Mesenteric fat pad (tissue), 1 donor: ENCODE measurements at regions not wholly inside any gene's neighbourhood (a gene's known extent, or its start where the extent isn't known, plus 50 kb on each side); places are given as distances from the start of the nearest gene placed in this dataset.
"Not testable (repeated sequence)": the region's sequence is repeated elsewhere in the genome, so short reads cannot be mapped to it uniquely, and the experiment has no call there.

ENCODE experiments used
- DNase-seq: peaks from one replicate; pipeline ENCODE4 v3.0.0-alpha.2; 2020; ENCODE audit warnings: low spot score
- donor health status: DM: yes; HTN: yes; CAD: no.

GRCh38 chr2:237214963-237215362, 129.3 kb downstream of the COPS8 start:
- DNase-seq, result no peak

- DNase-seq, result no peak
Observed at GRCh38 chr2:237217995-237218616, 132.4 kb downstream of the COPS8 start.

DNA sequence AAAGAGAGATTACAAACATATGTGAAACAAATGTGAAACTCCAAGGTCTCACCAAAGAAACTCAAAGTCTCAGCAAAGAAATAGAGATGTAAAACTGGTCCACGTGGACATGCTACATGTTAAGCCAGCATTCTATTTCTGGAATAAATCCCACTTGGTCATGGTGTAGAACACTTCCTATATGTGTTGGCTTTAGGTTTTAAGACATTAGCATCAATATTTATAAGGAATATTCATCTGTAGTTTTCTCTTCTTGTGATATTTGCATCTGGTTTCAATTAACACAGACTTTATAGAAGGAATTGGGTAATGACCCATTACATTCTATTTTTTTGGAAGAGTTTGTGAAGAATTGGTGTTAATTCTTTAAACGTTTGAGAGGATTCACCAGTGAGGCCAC, 133.1 kb downstream of the COPS8 start:
- DNase-seq, result no peak

DNA sequence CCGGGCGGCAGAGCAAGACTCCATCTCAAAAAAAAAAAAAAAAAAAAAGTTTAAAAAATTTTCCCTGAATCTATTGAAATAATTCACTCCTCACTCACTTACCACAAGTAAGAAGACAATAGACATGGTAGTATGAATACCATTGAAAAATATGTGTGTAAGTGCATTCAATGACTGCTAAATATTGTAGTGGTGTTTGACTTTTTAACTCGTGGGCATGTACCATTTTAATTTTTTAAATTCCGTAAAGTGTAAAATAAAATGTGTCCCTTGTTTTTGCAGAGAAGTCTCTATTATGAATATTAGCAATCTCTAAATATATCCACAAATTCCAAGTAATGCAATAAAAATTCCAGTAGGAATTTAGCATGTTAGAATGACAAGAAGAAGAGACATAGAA, 134.1 kb downstream of the COPS8 start:
- DNase-seq, result no peak

DNA sequence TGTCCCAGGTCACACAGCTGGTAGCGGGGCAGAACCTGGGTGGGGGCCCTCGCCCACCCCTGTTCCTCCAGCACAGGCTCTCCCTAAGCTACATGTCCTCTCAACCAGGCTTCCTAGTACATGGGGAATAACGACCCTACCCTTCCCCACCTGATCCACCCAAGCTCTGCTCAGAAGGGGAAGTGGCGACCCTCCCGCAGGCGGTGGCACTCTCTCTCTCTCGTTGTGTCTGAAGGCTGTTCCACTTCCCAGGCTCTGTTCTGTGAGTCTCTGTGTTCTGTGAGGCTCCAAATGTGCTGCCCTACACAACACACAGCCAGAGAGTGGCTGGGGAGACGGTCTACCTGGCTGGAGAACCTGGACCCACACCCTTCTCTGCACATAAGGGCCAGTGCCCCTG, 135.8 kb downstream of the COPS8 start:
- no peak for DNase-seq

- no peak for DNase-seq
Observed at GRCh38 chr2:237222178-237222577, 136.5 kb downstream of the COPS8 start.

DNA sequence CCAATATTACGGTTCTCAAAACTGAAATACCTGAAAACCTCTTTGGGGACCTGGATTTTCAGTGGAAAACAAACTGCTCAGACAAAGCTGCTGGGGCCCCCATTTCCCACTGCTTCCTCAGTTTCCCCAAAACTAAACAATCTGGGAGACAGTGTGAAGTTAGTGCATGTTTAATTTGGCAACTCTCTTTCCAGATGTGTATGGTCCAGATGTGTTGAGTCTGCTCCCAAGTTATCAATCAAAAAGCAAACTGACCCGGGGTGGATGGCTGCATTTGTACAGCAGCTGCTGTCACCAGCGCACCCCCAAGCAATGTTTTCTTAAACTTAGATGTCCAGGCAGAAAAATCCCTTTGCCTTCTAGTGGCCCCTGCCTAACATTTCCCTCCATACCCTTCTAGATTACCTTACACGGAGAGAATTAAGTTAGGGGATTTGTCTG, 136.9 kb downstream of the COPS8 start:
- no peak for DNase-seq

DNA sequence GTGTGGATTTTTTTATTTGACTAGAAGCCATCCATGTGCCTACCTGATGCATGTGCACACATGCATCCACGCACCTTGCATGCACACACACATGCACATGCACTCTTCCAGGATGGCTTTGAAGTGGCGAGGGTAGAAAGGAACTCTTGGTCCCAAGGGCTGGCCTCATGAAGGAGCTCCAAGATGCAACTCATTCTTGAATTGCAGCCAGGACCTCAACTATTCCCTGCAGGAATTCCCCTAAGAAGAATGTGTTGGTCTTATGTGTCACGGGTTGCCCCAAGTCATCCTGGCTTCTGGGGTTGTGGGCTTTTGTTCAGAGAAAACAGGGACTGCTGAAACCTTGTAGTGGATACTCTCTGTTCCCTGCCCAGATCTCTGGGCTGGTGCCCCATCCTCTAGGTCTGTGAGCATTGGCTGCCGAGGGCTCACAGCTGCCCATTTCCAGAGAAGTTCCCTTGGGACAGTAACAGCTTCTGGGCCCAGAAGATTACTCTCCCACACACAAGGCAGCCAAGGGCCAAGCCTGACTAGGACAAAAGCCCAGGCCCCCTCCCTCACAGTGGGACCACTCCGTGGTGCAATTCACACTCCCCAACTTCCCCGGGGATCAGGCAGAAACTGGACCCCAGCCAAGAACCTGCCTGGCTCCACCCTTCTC, 137.6 kb downstream of the COPS8 start:
- no peak for DNase-seq

DNA sequence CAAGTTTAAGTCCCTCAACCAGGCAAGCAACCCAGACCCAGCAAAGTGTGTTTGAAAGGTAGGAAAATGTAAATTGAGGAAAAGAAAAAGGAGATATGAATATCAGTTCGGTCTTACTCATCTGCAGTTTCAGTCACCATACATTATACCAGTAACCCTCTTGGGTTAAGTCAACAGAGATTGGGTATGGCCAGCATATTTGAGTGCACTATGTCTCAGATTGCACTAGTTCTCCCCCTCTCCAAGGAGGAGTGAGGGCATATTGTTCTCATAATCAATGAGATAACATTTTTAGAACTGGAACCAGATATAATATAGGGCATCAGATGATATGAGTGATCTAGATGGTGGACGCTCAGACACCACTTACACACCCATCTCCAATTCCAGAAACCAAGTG, 141.5 kb downstream of the COPS8 start:
- no peak for DNase-seq

DNA sequence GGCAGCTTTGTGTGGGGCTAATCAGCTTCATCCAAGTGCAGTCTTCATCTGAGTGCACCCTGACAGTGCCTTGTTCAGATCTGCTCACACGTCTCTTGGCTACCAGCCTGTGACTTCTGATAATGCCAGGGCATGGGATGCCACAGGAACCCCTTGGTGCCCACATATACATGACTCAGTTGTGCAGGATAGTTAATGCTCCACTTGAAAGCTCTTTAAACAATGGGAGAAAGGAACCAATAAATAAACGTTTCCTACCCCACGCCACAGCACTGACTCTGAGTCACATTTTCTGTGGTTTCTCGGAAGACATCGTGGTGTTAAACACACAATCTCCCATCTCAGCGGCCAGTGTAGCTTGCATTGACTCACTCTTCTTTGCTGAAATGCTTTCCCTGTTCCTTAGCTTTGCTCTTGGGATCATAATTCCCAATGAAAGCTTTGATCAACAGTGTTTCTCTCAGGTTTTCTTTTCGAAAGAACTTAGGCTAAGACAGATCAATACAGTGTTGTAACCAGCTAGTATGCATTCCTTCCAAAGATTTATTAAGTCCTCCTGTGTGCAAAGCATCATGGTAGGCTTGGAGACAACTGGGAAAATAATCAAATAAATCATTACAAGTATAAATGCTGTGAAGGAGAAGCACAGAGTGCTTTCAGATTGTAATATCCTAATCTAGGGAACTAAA, 142.0 kb downstream of the COPS8 start:
- DNase-seq, result no peak

GRCh38 chr2:237228281-237228625, 142.6 kb downstream of the COPS8 start:
- DNase-seq, result no peak

DNA sequence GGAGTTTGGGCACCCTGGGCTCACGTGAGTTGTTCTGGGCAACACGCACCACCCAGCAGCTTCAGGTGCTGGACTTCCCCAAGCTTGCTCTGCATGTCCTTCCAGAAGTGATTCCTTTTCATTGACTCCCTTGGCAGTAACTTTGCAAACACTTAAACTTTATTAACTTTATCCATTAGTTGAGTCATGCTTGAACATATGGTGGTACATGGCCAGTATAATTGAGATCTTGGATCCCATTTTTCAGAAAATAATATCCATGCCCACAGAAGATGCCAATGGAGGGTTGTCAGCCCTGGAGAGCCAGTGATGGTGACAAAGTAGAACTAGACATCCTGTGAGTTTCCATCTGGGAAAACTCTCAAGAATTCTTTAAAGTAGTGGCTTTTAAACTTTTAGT, 144.2 kb downstream of the COPS8 start:
- no peak for DNase-seq

GRCh38 chr2:237230355-237230754, 144.7 kb downstream of the COPS8 start:
- DNase-seq, result no peak

DNA sequence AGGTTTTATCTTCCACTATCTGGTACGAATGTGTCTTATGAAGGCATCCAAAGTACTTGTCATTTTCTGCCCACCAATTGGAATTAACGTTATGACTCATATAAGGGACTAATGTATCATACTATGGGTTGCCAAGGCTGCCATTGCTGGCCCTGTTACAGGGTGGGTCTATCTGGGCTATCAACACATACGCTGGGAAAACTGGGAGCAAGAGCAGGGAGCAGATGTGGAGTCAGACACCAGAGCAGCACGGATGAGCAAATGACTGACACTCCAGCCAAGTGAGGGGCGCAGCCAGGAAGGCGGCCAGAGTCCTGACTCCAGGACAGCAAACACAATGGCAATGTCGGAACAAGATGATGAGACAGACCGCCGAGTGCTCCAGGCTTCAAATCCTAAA, 145.9 kb downstream of the COPS8 start:
- no peak for DNase-seq

GRCh38 chr2:237232166-237232565, 146.5 kb downstream of the COPS8 start:
- no peak for DNase-seq

GRCh38 chr2:237234268-237234667, 148.6 kb downstream of the COPS8 start:
- no peak for DNase-seq

DNA sequence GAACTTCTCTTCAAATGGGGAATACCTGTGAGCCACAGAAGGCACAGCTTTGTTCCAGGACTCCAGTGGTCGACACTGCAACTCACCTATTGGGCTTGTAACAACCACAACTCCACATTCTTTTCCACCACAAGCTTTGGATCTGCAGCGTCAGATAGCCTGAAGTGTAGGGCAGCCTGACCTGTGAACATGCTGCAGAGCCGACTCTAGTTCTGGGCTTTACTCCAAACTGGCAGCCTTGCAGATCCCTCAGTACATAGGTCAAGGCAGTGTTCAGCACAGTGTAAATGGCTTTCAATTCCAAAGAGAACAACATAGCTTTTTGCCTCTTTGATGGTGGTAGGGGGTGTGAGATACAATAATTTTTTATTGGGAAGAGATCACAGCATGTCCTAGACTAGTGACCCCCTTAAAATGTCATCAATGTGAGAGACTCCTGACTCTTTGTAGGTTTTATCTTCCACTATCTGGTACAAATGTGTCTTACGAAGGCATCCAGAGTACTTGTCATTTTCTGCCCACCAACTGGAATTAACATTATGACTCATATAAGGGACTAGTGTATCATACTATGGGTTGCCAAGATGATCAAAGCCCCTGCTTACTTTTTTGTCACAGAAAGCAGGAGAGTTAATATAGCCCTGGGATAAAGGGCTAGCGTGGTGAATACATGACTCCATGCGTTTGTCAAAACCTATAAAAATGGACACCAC, 149.8 kb downstream of the COPS8 start:
- no peak for DNase-seq

DNA sequence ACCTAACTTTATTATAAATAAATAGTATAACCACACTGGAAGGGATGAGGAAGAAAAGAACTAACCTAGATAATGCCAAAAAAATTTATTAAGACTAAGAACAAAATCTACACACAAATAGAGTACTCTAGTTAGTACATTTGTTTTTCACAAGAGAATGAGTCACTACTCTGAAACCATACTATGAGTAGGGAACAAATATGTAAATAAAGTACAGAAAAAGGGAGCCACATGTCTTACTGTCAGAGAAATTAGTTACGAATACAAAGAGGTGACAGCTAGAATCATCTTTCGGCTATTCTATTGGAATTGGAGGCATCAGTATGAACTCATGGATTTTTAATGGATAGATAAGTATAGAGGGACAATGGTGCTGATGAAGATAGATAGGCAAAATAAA, 150.5 kb downstream of the COPS8 start:
- DNase-seq, result no peak

DNA sequence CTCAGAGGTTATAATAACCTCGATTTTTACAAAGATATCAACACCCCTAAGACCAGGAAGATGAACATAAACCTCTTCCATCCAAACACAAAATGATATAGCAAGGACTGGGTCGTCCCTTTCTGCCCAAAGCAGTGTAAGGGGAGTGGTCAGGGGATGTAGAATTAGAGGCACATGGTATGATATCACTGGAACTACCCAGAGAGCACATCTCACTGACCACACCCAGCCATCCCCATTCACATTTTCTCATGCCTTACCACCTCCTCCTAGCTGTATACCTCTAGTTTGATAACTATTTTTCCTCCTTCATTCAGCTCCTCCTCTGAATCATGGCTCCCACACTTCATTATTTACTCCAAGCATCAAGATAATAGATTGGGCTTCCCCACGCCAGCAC, 152.6 kb downstream of the COPS8 start:
- no peak for DNase-seq

- no peak for DNase-seq
Observed at GRCh38 chr2:237240252-237240651, 154.6 kb downstream of the COPS8 start.

DNA sequence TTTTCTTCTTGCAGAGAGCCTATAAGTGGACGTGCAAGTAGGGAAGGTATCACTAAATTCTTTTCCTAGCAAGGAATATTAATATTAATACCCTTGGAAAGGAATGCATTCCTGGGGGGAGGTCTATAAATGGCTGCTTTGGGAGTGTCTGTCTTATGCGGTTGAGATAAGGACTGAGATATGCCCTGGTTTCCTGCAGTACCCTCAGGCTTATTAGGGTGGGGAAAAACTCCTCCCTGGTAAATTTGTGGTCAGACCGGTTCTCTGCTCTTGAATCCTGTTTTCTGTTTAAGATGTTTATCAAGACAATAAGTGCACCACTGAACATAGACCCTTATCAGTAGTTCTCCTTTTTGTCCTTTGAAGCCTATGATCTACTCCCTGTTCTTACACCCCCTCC, 155.2 kb downstream of the COPS8 start:
- DNase-seq, result not testable (repeated sequence)

DNA sequence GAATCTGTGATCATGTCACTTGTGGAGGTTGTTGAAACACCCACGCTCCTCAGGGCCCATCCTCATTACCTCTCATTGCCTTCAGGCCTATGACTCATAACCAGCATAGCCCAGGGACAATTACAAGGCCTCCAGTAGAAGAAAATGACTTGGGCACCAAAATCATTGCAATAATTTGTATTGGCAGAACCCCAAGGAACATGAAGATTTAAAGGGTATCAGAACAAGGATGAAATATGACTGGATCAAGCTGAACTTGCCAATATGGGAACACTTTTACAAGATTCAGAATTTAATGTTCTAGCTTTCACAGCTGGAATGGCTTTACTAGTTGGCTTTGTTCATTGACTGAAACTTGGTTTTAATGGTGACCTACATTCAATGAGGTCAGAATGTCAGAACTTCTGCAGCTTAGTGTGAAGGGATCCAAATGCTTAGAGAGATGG, 156.4 kb downstream of the COPS8 start:
- DNase-seq, result no peak
